Right atrium auricular region (tissue), 2 donors: ENCODE measurements at regions not wholly inside any gene's neighbourhood (a gene's known extent, or its start where the extent isn't known, plus 50 kb on each side); places are given as distances from the start of the nearest gene placed in this dataset.

Source experiments
- DNase-seq: peaks from one replicate; pipeline ENCODE4 v3.0.0-alpha.2; 2019; ENCODE audit warnings: low spot score
- H3K27ac ChIP-seq, 2 donors: fragments of 200-600 bp; sonication (generic); 1 replicate in 1 of 2; 2 replicates in 1 of 2; pipeline ENCODE4 v1.5.1; 2016 to 2019
- H3K27me3 ChIP-seq, 2 donors: fragments of 200-600 bp; sonication (generic); one replicate each; pipeline versions ENCODE4 v1.5.1 to v1.6.0; 2017 to 2019
- H3K36me3 ChIP-seq: fragments of 200-600 bp; sonication (generic); one replicate; pipeline ENCODE4 v1.5.1; 2016
- H3K4me1 ChIP-seq, 2 donors: fragments of 200-600 bp; sonication (generic); one replicate each; pipeline versions ENCODE4 v1.5.1 to v1.6.0; 2017 to 2019
- H3K4me3 ChIP-seq, 2 donors: fragments of 200-600 bp; sonication (generic); 1 replicate in 1 of 2; 2 replicates in 1 of 2; pipeline ENCODE4 v1.5.1; 2017 to 2019; ENCODE audit warnings: mild to moderate bottlenecking in 1 of 2, moderate library complexity in 1 of 2
- H3K9me3 ChIP-seq, 2 donors: fragments of 200-600 bp; sonication (generic); one replicate each; pipeline ENCODE4 v1.5.1; 2019
- TF ChIP-seq, protein P1 (sequence below), 2 donors: fragments of 200-600 bp; sonication (generic); IDR thresholded peaks; one replicate each; pipeline ENCODE4 v1.5.1; 2019; ENCODE audit warnings: antibody characterized with exemption in 2 of 2

DNA sequence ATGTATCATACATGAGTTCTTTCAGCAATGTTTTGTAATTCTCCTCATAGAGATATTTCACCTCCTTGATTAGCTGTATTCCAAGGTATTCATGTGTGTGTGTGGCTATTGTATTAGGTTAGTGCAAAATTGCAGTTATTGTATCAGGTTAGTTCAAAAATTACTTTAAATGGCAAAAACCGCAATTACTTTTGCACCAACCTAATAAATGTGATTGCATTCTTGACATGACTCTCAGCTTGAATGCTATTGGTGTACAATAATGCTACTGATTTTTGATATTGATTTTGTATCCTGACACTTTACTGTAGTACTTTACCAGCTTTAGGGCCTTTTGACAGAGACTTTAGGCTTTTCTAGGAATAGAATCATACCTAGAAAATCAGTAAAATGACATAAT, 297.4 kb downstream of the ZWINT start:
- no peaks in the 10 kb centered on the region for H3K27me3 ChIP-seq
- TF ChIP-seq, protein P1, sequence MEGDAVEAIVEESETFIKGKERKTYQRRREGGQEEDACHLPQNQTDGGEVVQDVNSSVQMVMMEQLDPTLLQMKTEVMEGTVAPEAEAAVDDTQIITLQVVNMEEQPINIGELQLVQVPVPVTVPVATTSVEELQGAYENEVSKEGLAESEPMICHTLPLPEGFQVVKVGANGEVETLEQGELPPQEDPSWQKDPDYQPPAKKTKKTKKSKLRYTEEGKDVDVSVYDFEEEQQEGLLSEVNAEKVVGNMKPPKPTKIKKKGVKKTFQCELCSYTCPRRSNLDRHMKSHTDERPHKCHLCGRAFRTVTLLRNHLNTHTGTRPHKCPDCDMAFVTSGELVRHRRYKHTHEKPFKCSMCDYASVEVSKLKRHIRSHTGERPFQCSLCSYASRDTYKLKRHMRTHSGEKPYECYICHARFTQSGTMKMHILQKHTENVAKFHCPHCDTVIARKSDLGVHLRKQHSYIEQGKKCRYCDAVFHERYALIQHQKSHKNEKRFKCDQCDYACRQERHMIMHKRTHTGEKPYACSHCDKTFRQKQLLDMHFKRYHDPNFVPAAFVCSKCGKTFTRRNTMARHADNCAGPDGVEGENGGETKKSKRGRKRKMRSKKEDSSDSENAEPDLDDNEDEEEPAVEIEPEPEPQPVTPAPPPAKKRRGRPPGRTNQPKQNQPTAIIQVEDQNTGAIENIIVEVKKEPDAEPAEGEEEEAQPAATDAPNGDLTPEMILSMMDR (IDR thresholded peaks at IDR 0.05) = no peak
- no peaks in the 10 kb centered on the region for H3K4me1 ChIP-seq
- no peak overlapping the region for H3K27ac ChIP-seq
- H3K4me3 ChIP-seq = no peak overlapping the region
- no peaks in the 10 kb centered on the region for H3K9me3 ChIP-seq
- H3K36me3 ChIP-seq = no peaks in the 10 kb centered on the region
- DNase-seq = no peak

DNA sequence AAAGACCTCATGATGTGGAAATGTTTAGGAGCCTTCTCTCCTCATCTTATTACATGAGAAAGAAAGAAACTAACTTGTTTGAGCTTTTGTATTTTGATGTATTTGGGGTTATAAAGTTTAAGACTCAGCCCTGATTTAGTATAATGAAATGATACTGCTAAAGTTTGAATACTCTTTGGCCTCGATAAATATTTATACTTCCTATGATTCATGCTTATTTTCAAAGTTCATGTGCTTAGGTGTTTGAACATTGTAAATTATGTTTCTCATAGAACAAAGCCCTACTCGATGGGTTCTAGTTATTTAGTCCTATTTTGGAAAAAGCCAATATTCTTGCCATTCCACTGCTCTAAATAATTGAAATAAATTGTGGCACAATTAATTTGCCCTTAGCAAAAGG, 303.2 kb downstream of the ZWINT start:
- Histone ChIP-seq H3K27me3 (no peaks in the 10 kb centered on the region), H3K9me3 (no peaks in the 10 kb centered on the region), H3K36me3 (no peaks in the 10 kb centered on the region), H3K4me3 (no peak overlapping the region), H3K4me1 (no peaks in the 10 kb centered on the region), H3K27ac (no peak overlapping the region)
- no peak for DNase-seq
- TF ChIP-seq, protein P1 (IDR thresholded peaks at IDR 0.05) = no peak

DNA sequence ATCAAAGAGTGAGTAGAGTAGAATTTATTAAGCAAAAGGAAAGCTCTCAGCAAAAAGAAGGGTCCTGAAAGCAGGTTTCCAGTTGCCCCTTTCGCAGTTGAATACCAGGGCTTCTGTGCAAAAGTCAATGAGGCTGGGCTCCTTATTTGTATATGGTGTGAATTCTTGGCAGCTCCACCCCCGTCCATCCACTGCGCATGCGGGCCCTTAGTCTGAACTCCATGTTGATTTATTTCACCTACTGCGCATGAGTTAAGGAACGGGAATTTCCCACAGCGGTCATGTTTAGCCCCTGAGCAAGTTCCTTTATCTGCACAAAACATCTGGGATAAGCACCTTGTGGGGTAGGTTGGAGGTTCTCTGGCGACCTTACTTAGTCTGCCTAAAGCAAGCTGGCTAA, 325.6 kb downstream of the ZWINT start:
- Histone ChIP-seq H3K4me1 (no peaks in the 10 kb centered on the region), H3K36me3 (no peaks in the 10 kb centered on the region), H3K9me3 (no peaks in the 10 kb centered on the region), H3K4me3 (no peak overlapping the region), H3K27ac (no peak overlapping the region), H3K27me3 (no peaks in the 10 kb centered on the region)
- TF ChIP-seq, protein P1 (IDR thresholded peaks at IDR 0.05) = no peak
- no peak for DNase-seq

DNA sequence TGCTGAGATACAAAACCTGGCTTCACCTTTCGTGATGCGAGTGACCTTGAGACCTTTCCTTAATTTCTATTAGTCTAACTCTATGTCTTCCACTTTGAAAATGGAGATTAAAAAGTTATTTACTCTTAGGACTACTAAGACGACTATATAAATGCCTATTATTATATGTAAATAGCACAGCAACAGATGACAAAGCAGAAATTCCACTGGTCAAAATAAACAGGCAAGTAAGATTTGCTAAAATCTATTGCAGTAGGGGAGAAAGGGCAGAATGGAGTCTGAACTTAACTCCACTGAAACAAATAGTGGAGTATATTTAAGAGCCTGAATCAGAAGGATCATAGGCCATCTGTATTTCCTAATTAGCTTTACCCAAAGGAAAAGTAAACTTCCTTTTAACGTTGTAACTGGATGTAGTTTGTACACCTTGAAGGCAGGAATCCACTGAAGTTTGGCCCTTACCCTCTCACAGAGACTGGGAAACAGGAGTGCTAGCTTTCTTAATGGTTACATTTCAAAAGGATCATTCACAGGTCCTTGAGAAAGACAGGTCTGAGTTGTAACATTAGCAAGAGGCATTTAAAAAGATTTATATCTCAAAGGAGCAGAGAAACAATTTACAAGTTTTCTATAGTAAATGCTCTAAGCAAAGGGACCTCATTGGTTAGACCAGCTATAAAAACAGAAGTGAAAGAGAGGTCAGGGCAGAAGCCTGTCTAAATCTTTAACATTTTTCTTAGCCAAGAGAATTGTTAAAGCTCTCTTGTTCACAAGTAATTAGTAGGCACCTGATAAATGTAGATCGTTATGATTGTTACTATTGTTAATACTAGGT, 332.5 kb downstream of the ZWINT start:
- Histone ChIP-seq H3K27me3 (no peaks in the 10 kb centered on the region), H3K36me3 (no peaks in the 10 kb centered on the region), H3K4me3 (no peak overlapping the region), H3K9me3 (no peaks in the 10 kb centered on the region), H3K27ac (no peak overlapping the region), H3K4me1 (no peaks in the 10 kb centered on the region)
- DNase-seq = no peak
- TF ChIP-seq, protein P1 (IDR thresholded peaks at IDR 0.05) = no peak

DNA sequence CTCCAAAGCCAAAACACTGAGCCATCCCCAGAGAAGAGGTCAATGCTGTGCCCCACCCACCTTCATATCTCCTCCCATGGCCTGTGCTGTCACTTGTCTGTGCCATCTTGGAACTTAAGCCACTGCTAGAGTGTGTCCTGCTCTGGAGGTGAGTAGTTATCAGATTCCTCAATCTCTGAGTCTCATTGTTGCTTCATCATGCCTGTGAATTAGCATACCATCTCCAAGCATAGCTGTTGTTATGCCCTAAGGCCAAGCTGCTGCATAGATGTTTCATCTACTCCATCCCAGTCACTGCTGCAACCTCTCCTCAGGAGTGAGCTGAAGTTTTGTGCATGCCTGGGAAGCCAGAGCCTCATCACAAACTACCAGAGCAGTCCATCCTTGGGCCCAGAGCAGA, 349.0 kb downstream of the ZWINT start:
- Histone ChIP-seq H3K36me3 (no peaks in the 10 kb centered on the region), H3K27ac (no peak overlapping the region), H3K4me3 (no peak overlapping the region), H3K9me3 (no peaks in the 10 kb centered on the region), H3K4me1 (no peaks in the 10 kb centered on the region), H3K27me3 (no peaks in the 10 kb centered on the region)
- TF ChIP-seq, protein P1 (IDR thresholded peaks at IDR 0.05) = no peak
- DNase-seq = no peak

DNA sequence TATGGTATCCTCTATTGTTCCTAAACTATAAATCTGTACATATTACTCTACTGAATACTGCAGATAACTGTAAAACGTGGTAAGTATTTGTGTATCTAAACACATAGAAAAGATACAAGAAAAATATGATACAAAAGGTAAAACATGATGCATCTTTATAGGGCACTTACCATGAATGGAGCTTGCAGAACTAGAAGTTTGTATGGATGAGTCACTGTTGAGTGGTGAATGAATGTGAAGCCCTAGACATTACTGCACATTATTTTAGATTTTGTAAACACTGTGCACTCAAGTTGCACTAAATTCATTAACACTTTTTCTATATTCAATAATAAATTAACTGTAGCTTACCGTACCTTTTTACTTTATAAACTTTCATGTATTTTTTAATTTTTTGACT, 357.5 kb downstream of the ZWINT start:
- DNase-seq = no peak
- H3K4me3 ChIP-seq = no peak overlapping the region
- TF ChIP-seq, protein P1 (IDR thresholded peaks at IDR 0.05) = no peak

More for the DNA sequence above, 357.5 kb downstream of the ZWINT start:
- Histone ChIP-seq H3K9me3 (no peaks in the 10 kb centered on the region), H3K27me3 (no peaks in the 10 kb centered on the region), H3K27ac (no peak overlapping the region), H3K36me3 (no peaks in the 10 kb centered on the region), H3K4me1 (no peaks in the 10 kb centered on the region)
